Left lung (tissue), 4 donors: ENCODE measurements at regions not wholly inside any gene's neighbourhood (a gene's known extent, or its start where the extent isn't known, plus 50 kb on each side); places are given as distances from the start of the nearest gene placed in this dataset.
"Not testable (repeated sequence)": the region's sequence is repeated elsewhere in the genome, so short reads cannot be mapped to it uniquely, and the experiment has no call there.

Experiments
- ATAC-seq: fragments of 200-7000 bp; cut with Tn5 transposase; one replicate; pipeline ENCODE4 v1.9.1; 2020; ENCODE audit warnings: moderate library complexity
- DNase-seq, 4 donors: peaks; one replicate each; pipeline ENCODE4 v3.0.0-alpha.2; 2013 to 2020
- H3K27ac ChIP-seq, 2 donors: fragments of 200-600 bp; sonication (generic) in 1 of 2; one replicate each; pipeline versions ENCODE4 v1.5.0 to v1.8.0; 2020 to 2021
- H3K27me3 ChIP-seq, 2 donors: fragments of 200-600 bp; sonication (generic) in 1 of 2; one replicate each; pipeline versions ENCODE4 v1.5.0 to v1.8.0; 2020 to 2021
- H3K36me3 ChIP-seq, 2 donors: fragments of 200-600 bp; sonication (generic) in 1 of 2; one replicate each; pipeline versions ENCODE4 v1.5.0 to v1.8.0; 2020 to 2021
- H3K4me1 ChIP-seq, 2 donors: fragments of 200-600 bp; one replicate each; pipeline ENCODE4 v1.8.0; 2021
- H3K4me3 ChIP-seq, 2 donors: fragments of 200-600 bp; sonication (generic) in 1 of 2; one replicate each; pipeline versions ENCODE4 v1.5.0 to v1.8.0; 2020 to 2021; ENCODE audit warnings: mild to moderate bottlenecking in 1 of 2
- H3K9me3 ChIP-seq, 2 donors: fragments of 200-600 bp; sonication (generic) in 1 of 2; one replicate each; pipeline versions ENCODE4 v1.5.0 to v1.8.0; 2020 to 2021
- CTCF ChIP-seq, 2 donors: fragments of 200-600 bp; sonication (generic) in 1 of 2; IDR thresholded peaks; one replicate each; pipeline versions ENCODE4 v1.5.0 to v1.8.0; 2021; ENCODE audit warnings: antibody characterized with exemption in 2 of 2
- intact Hi-C, 2 donors: fragments of 100-400 bp; cut with DNase I; formaldehyde crosslinking; loops; one replicate each; pipeline versions ENCODE4 v1.11.2 to v1.14.2; 2022
- donor health status: DM: no; HTN: yes; CAD: no.
- donor health status: DM: no; HTN: no; CAD: no.

DNA sequence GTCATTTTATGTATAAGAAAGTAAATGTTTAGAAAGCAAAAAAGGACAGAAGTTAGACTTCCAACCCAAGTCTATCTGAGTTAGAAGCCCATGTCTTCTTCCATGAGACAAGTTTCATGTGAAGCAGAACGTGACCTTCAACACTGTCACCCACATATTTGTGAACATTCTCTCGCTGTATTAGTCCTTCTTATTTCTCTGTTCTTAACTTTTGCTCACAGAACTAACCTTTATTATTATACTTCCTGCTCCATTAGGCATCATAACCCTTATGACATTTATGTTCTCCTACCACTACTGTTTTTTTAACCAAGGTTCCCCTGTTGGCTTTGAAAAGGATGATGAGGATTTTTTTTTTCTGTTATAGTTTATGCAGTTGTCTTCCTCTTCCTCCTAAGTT is 238.8 kb downstream of the ZNF608 start:
- Histone ChIP-seq H3K9me3 (no peaks in the 10 kb centered on the region), H3K36me3 (no peaks in the 10 kb centered on the region), H3K27ac (no peak overlapping the region), H3K4me3 (no peak overlapping the region), H3K4me1 (no peaks in the 10 kb centered on the region), H3K27me3 (no peaks in the 10 kb centered on the region)
- intact Hi-C loops, result no loop called here
- no peak for TF ChIP-seq CTCF (IDR thresholded peaks at IDR 0.05)
- ATAC-seq (no peak), DNase-seq (no peak)

DNA sequence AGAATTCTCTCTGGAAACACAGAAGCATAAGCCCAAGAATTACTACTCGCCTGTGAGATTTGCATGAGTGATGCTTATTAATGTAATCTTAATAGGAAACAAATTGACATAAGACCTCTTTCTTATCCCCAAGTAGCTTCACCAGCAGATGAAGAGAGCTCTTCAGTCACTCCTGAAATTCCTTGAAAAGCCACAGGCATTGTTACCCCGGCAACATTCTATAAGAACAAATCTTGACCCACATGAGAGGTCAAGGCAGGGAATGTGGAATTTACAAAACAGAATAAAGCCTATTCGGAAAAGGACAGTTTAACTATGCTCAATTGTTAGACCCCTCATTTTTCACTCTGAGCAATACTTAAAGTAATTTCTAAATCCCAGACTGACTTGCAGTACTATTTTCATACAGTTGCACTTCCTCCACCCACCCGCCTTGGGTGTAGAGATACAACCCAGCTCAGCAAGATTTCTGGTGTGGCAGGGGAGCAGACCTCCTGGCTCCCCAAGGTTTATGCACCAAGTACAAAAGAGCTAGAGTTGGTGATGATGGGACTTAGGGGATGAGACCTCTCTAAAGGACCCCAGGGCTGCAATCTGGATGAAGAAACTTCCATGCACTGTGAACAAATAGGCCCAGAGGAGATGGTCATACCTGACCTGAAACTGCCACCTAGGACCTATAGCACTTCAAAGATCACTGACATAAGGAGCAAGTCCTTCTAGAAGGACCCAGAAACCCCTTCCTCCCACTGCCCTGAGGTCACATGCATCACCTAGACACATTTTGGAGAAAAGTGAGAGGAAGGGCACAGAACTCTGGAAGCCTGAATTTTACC is 242.1 kb downstream of the ZNF608 start:
- ATAC-seq, result peak; percentile 91
- intact Hi-C loops, result no loop called here
- H3K4me1 ChIP-seq, result no peaks in the 10 kb centered on the region
- H3K4me3 ChIP-seq, result no peak overlapping the region
- no peak for DNase-seq
- H3K27ac ChIP-seq, result no peak overlapping the region
- no peaks in the 10 kb centered on the region for H3K27me3 ChIP-seq
- H3K36me3 ChIP-seq, result no peaks in the 10 kb centered on the region
- no peak for TF ChIP-seq CTCF (IDR thresholded peaks at IDR 0.05)
- no peaks in the 10 kb centered on the region for H3K9me3 ChIP-seq

DNA sequence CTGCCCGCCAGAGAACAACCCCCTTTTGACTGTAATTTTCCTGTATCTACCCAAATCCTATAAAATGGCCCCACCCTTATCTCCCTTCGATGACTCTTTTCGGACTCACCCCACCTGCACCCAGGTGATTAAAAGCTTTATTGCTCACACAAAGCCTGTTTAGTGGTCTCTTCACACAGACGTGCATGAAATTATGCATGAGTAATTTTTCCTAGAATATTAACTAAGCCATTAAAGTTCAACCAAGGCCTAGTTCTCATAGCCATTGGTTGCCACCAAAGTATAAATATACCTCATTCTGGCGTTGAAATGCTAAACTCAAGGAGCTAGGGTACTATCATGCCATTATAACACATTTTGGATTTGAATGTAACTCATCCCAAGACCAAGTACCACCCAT is 243.9 kb downstream of the ZNF608 start:
- no peak for TF ChIP-seq CTCF (IDR thresholded peaks at IDR 0.05)
- H3K27ac ChIP-seq, result no peak overlapping the region
- H3K9me3 ChIP-seq, result no peaks in the 10 kb centered on the region
- H3K36me3 ChIP-seq, result no peaks in the 10 kb centered on the region
- ATAC-seq (no peak), DNase-seq (no peak)
- intact Hi-C loops, result no loop called here
- no peaks in the 10 kb centered on the region for H3K27me3 ChIP-seq
- H3K4me3 ChIP-seq, result no peak overlapping the region
- no peaks in the 10 kb centered on the region for H3K4me1 ChIP-seq

DNA sequence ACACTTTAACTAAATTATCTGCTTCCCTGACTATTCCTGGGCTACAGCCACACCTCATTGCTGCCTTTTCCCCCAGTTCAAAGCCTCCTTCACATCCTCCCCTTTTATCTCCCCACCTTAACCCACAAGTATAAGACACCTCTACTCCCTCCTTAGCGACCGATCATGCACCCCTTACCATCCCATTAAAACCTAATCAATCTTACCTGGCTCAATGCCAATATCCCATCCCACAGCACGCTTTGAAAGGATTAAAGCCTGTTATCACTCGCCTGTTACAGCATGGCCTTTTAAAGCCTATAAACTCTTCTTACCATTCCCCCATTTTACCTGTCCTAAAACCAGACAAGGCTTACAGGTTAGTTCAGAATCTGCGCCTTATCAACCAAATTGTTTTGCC is 246.6 kb downstream of the ZNF608 start:
- intact Hi-C loops, H3K36me3 ChIP-seq, DNase-seq, H3K27me3 ChIP-seq, H3K27ac ChIP-seq, ATAC-seq, H3K4me3 ChIP-seq, H3K9me3 ChIP-seq, H3K4me1 ChIP-seq: not testable (repeated sequence)

DNA sequence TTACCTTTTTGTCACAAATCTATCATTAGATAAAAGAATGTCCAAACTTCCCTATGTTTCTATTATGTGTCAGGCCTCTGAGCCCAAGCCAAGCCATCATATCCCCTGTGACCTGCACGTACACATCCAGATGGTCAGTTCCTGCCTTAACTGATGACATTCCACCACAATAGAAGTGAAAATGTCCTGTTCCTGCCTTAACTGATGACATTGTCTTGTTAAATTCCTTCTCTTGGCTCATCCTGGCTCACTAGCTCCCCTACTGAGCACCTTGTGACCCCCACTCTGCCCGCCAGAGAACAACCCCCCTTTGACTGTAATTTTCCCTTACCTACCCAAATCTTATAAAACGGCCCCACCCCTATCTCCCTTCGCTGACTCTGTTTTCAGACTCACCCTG is 249.5 kb downstream of the ZNF608 start:
- H3K9me3 ChIP-seq, intact Hi-C loops, ATAC-seq: not testable (repeated sequence)

DNA sequence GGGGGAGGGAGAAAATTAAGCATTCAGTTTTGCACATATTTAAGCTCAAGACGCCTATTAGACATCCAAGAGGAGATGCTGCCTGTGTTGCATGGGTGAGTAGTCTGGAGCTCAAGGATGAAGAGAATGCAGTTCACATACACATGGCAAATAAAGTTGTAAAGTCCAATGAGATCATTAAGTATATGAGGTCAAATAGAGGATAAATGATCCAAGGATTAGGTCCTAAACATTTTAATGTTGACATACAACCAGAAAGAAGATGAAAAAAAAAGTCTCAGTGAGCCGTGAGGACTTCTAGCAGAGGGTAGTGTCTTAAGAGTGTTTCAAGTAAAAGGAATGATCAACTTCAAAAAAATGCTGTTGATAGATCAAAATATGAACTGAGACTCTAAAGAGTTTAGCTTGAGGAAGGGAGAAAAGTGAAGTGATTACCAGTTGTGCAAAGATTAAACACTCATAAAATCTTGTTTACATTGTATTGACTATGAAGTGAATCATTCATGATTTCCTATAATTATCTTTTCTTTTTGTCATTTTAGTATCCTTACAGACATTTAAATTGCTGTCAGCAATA is 251.8 kb downstream of the ZNF608 start:
- no peaks in the 10 kb centered on the region for H3K27me3 ChIP-seq
- H3K4me1 ChIP-seq, result no peaks in the 10 kb centered on the region
- no peak for DNase-seq
- no peak overlapping the region for H3K27ac ChIP-seq
- peaks cover 0 to 14% of the 10 kb centered on the region in 2 donors for H3K9me3 ChIP-seq
- intact Hi-C loops, result no loop called here
- H3K4me3 ChIP-seq, result no peak overlapping the region
- H3K36me3 ChIP-seq, result no peaks in the 10 kb centered on the region
- ATAC-seq, result no peak
- no peak for TF ChIP-seq CTCF (IDR thresholded peaks at IDR 0.05)

More for the DNA sequence above, 249.5 kb downstream of the ZNF608 start:
- not testable (repeated sequence) for H3K27me3 ChIP-seq, H3K36me3 ChIP-seq, H3K4me3 ChIP-seq, H3K27ac ChIP-seq, H3K4me1 ChIP-seq, DNase-seq
